HG03039 (cell line): ENCODE measurements at regions not wholly inside any gene's neighbourhood (a gene's known extent, or its start where the extent isn't known, plus 50 kb on each side); places are given as distances from the start of the nearest gene placed in this dataset.

Experiments used
- ATAC-seq: cut with Tn5 transposase; IDR thresholded peaks from one replicate; pipeline ENCODE4 v1.9.1; 2021; ENCODE audit warnings: mild to moderate bottlenecking, moderate library complexity; ENCODE audit not compliant: unreplicated experiment

DNA sequence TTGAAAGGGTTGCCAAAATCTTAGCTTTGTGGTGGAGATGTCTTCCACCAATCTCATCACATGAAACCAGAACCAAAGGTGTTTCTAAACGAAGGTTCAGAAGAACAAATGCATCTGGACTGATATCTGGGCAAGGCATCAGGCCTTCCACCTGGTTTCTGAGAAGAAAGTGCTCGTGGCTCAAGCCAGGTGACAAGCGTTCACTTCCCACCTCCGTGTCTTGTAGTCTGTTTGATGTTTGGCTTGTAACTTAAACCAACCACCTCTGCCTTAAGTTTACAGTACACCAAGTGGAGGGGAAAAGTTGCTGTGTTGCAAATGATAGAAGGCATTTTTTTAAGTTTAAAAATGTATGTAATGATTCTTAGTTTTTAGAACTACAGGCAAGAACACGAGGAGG lies 66.9 kb upstream of the MAP3K7 start:
- no peak for ATAC-seq

DNA sequence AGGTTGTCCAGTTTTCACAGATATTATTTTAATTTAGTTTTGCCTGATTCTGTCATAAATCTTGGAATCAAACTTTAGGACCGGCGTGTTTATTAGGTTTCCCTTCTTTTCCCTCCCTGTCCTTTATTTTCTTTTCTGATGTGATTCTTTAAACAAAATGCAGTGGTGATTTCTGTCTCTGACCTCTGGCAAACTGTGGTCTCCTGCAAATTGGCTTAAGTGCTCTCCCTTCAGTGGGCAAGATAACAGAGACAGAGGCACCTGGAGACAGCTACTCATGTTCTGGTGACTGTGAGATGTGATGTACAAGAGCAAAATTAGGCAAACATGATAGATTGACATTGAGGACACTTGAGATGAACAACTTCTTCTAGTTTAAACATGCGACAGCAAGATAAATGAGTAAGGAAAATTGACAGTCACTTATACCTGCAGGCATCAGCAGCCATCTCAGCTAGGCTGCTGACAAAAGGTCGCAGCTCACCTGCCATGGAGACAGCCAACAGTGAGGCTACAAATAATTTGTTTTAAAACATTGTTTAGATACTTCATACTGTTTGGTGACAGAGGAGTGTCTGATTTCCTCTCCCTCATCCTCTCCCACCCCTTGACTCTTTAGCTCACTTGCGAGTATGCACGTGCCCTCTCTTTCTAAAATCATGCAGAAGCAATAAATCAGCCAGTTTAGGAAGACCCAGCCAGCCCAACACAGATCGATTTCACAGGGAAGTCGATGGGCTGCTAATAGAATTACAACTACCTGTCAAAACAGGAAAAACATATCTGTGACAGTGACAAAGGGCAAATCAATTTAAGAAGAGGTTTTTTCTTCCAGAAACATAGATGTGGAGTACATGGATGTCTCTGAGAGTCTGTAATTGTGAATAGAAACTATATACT lies 63.4 kb upstream of the MAP3K7 start:
- ATAC-seq: no peak

DNA sequence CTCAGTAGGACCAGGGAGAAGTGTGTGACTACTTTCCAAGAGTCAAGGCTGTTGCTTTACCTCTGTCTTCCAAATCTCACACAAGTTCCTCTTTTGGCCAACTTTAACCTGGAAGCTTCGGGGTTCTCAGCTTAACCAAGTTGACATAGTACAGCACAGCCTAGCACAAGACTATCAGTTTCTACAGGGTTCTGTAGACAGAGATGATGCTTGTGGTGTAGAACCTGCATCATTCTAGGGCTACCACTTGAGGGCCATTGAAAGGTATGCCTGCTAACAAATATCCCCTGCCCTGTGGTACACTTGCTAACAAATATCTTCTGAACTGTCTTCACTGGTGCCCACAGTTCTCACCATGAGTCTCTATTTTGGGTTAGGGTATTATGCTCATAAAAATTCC lies 62.0 kb upstream of the MAP3K7 start:
- no peak for ATAC-seq

DNA sequence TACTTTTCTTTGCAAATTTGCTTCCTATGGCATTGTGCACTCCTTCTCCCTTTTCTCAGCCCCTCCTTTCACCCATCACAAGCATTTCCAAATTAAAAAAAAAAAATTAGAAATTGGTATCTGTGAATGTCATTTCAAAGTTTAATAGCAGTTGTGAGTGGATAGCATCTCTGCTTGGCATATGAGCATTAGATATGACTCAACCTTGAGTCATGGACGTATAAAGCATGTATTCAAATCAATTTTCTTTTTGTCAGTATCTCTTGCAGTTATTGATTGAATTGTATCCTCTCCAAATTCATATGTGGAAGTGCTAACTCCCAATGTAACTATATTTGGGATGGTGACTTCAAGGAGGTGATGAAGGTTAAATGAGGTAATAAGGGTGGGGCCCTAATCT lies 60.1 kb upstream of the MAP3K7 start:
- no peak for ATAC-seq

DNA sequence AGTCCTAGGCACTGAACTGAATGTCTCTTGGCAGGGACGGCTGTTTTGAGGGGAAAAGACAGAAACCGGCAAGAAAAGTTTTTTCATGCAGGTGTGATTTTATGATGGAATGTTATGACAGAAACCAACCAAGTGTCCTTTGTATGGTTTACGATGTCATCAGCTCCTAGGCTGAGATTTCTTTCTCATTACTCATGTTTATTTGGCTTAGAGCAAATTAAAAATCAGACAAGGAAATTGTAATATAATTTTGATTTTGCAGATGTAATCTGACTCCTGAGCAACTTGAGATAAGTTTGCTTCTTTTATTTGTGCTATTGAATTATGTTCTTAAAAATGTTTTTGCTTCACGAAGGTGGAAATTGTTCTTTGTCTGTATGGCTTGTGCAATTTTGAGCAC lies 58.8 kb upstream of the MAP3K7 start:
- no peak for ATAC-seq

DNA sequence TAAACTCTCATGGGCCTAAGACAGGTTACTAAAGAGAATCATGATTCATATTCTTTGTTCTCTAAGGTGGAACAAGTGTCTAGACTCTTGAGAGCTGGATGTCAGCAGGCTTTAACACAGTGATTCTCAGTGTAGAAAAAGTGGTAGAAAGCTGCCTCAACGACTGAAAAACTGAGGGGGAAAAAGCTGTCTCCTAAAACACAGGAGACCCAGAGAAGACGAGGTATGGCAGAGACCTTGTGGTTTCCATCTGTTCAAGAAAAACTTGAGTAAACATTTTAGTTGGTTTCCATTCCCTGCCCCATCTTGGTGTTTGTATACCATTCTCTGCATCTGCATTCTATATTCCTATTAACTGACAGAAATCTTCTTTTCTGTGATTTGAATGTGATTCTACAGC lies 57.6 kb upstream of the MAP3K7 start:
- no peak for ATAC-seq

DNA sequence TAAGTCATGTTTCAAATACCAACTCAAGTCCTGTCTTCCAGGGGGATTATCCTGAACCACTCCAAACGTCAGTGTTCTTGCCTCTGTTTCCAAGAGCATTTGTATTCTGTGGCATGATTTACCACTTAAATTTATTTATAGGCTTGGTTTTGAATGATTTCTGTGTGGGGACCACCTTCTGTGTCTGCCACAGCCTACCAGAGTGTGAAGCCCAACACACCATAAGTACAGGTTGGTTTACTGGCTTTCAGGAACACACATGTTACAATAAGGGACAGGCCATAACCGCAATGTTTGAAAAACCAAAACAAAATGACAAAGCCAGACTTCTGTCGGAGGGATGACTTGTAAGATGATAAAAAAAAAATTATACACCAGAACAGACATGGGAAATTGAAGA lies 56.5 kb upstream of the MAP3K7 start:
- no peak for ATAC-seq

DNA sequence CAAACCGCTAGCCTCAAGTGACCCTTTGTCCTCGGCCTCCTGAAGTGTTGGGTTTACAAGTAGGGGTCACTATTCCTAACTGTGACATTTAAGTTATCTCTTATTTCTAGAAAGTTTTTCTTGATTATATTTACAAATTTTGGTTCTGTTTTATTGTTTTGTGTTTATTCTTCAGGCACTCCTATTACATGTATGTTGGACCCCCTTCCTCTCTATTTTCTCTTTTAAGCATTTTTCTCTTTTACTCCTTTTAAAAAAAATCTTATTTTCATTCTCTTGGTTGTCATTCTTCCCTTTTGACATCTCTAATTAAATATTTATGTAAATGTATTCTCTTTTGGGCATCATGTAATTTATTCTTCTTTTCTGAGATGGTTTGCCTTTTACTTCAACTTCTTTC lies 50.4 kb upstream of the MAP3K7 start:
- ATAC-seq: no peak
